ENCODE measurements at regions not wholly inside any gene's neighbourhood (a gene's known extent, or its start where the extent isn't known, plus 50 kb on each side); places are given as distances from the start of the nearest gene placed in this dataset.

- WGBS, result 84% methylated on average over 14 of the region's 14 CpGs
- Histone ChIP-seq H3K4me3 (no peak overlapping the region), H3K9me3 (no peaks in the 10 kb centered on the region), H3K36me3 (no peaks in the 10 kb centered on the region), H3K27ac (no peak overlapping the region), H3K27me3 (no peaks in the 10 kb centered on the region), H3K4me1 (peaks cover 20% of the 10 kb centered on the region)
- TF ChIP-seq, protein P1, sequence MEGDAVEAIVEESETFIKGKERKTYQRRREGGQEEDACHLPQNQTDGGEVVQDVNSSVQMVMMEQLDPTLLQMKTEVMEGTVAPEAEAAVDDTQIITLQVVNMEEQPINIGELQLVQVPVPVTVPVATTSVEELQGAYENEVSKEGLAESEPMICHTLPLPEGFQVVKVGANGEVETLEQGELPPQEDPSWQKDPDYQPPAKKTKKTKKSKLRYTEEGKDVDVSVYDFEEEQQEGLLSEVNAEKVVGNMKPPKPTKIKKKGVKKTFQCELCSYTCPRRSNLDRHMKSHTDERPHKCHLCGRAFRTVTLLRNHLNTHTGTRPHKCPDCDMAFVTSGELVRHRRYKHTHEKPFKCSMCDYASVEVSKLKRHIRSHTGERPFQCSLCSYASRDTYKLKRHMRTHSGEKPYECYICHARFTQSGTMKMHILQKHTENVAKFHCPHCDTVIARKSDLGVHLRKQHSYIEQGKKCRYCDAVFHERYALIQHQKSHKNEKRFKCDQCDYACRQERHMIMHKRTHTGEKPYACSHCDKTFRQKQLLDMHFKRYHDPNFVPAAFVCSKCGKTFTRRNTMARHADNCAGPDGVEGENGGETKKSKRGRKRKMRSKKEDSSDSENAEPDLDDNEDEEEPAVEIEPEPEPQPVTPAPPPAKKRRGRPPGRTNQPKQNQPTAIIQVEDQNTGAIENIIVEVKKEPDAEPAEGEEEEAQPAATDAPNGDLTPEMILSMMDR (IDR thresholded peaks at IDR 0.05), result no peak
- no peak for TF ChIP-seq POLR2A (IDR thresholded peaks at IDR 0.05)
- TF ChIP-seq EP300 (IDR thresholded peaks at IDR 0.05), result no peak
- TF ChIP-seq POLR2AphosphoS5 (IDR thresholded peaks at IDR 0.05), result no peak
- peak; percentile 41 to 63 for DNase-seq (ENCODE audit: low spot score in 2 of 2)
These were observed 75.7 kb upstream of the SIRPA start for GRCh38 chr20:1819311-1820137.

GRCh38 chr20:1818895-1819294 lies 76.3 kb upstream of the SIRPA start:
- DNase-seq (ENCODE audit: low spot score in 2 of 2), result peak in 1 of 2 donors; percentile 29
- TF ChIP-seq POLR2A (IDR thresholded peaks at IDR 0.05), result no peak
- no peak for TF ChIP-seq EP300 (IDR thresholded peaks at IDR 0.05)
- TF ChIP-seq POLR2AphosphoS5 (IDR thresholded peaks at IDR 0.05), result no peak
- TF ChIP-seq, protein P1 (IDR thresholded peaks at IDR 0.05), result no peak
- Histone ChIP-seq H3K4me3 (no peak overlapping the region), H3K27ac (peak overlapping the region; percentile 5), H3K27me3 (no peaks in the 10 kb centered on the region), H3K36me3 (no peaks in the 10 kb centered on the region), H3K4me1 (peaks cover 20% of the 10 kb centered on the region), H3K9me3 (no peaks in the 10 kb centered on the region)
- 82% methylated on average over 6 of the region's 6 CpGs for WGBS

DNA sequence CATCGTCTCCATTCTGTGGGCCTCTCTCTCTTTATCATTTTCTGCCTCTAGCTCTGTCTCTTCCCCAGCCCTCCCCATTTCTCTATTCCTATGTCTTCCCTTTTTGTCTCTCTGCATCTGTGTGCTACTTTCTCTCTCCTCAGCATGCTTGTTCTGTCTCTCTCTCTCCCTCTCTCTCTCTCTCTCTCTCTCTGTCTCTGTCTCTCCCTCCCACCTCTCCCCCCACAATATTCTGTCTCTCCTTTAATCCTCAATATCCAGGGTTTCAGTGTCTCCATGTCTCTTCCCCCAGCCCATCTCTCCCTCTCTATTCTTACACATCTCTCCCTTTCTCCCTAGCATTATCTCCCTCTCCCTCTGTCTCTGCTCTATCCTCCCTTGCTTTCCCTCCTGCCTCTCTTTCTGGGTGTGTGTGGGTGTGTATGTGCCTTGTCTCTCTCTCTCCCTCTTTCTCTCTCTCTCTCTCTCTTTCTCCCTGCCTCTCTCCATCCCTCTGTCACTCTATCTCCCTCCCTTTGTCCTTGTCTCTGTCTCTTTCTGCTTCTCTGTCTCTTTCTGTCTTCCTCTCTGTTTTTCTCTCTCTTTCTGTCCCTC lies 76.9 kb upstream of the SIRPA start:
- Histone ChIP-seq H3K4me3 (no peak overlapping the region), H3K4me1 (peaks cover 20% of the 10 kb centered on the region), H3K36me3 (no peaks in the 10 kb centered on the region), H3K27ac (peak overlapping the region; percentile 5), H3K9me3 (no peaks in the 10 kb centered on the region), H3K27me3 (no peaks in the 10 kb centered on the region)
- 72% methylated on average over 1 of the region's 1 CpG for WGBS
- TF ChIP-seq, protein P1 (IDR thresholded peaks at IDR 0.05), result no peak
- TF ChIP-seq POLR2AphosphoS5 (IDR thresholded peaks at IDR 0.05), result no peak
- no peak for TF ChIP-seq POLR2A (IDR thresholded peaks at IDR 0.05)
- TF ChIP-seq EP300 (IDR thresholded peaks at IDR 0.05), result no peak
- DNase-seq (ENCODE audit: low spot score in 2 of 2), result peak in 1 of 2 donors; percentile 11

DNA sequence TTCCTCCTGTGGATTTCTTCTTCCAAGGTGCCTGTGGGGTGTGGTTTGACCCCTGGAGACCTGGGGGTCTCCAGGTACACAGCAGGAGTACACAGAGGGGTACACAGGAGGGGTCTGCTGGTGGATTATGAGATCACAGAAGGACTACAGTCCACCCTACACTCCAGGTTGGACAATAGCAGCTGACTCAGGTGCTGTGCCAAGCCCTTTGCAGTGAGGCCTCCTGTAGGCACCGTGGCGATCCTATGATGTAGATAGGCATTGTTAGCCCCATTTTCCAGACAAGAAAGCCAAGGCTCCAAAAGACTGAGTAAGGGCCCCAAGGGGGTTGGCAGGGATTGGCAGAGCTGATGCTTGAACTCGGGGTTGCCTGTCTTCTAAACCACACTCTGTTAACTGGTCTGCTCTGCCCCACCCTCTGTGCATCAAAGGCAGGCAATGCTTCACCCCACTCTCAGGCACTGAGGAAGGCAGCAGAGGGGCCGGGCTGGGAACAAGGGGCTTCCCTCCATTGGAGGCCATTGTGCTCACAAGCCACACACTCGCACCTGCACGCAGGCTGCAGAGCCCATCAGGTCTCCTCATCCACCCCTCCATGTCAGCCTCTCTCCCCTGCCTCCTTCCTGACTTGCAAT lies 77.5 kb upstream of the SIRPA start:
- Histone ChIP-seq H3K27ac (peak overlapping the region; percentile 63), H3K36me3 (no peaks in the 10 kb centered on the region), H3K27me3 (no peaks in the 10 kb centered on the region), H3K9me3 (no peaks in the 10 kb centered on the region), H3K4me3 (no peak overlapping the region), H3K4me1 (peaks cover 26% of the 10 kb centered on the region)
- WGBS, result 85% methylated on average over 6 of the region's 6 CpGs
- TF ChIP-seq, protein P1 (IDR thresholded peaks at IDR 0.05), result no peak
- TF ChIP-seq POLR2A (IDR thresholded peaks at IDR 0.05) (no peak), POLR2AphosphoS5 (IDR thresholded peaks at IDR 0.05) (no peak)
- peak in 1 of 2 donors; percentile 53 for DNase-seq (ENCODE audit: low spot score in 2 of 2)
